Liver (tissue), 7 donors: ENCODE measurements at regions not wholly inside any gene's neighbourhood (a gene's known extent, or its start where the extent isn't known, plus 50 kb on each side); places are given as distances from the start of the nearest gene placed in this dataset.

Source experiments
- DNase-seq: peaks from one replicate; pipeline ENCODE4 v3.0.0-alpha.2; 2017; ENCODE audit warnings: low spot score
- H3K27ac ChIP-seq, 2 donors: one replicate each; pipeline ENCODE4 v1.7.0; 2013; ENCODE audit warnings: inconsistent platforms in 2 of 2, low read length in 2 of 2, control low read depth in 1 of 2, low read depth in 1 of 2, mild to moderate bottlenecking in 1 of 2
- H3K27me3 ChIP-seq, 4 donors: one replicate each; pipeline versions ENCODE4 v1.6.1 to v1.7.0; 2013; ENCODE audit warnings: low read length in 3 of 4, inconsistent platforms in 1 of 4, mild to moderate bottlenecking in 1 of 4, moderate library complexity in 1 of 4; ENCODE audit not compliant: control insufficient read depth in 4 of 4, insufficient read depth in 4 of 4
- H3K36me3 ChIP-seq, 4 donors: one replicate each; pipeline versions ENCODE4 v1.6.1 to v1.7.0; 2013; ENCODE audit warnings: low read length in 3 of 4, mild to moderate bottlenecking in 3 of 4, low read depth in 1 of 4, moderate library complexity in 1 of 4; ENCODE audit not compliant: control insufficient read depth in 4 of 4, insufficient read depth in 3 of 4
- H3K4me1 ChIP-seq, 4 donors: one replicate each; pipeline versions ENCODE4 v1.6.1 to v1.7.0; 2013; ENCODE audit warnings: low read length in 3 of 4, mild to moderate bottlenecking in 3 of 4, moderate library complexity in 1 of 4; ENCODE audit not compliant: control insufficient read depth in 4 of 4, insufficient read depth in 4 of 4
- H3K4me3 ChIP-seq, 3 donors: one replicate each; pipeline versions ENCODE4 v1.6.1 to v1.7.0; 2013; ENCODE audit warnings: low read length in 3 of 3, control low read depth in 1 of 3, low read depth in 1 of 3, mild to moderate bottlenecking in 1 of 3
- H3K9ac ChIP-seq, 2 donors: one replicate each; pipeline ENCODE4 v1.7.0; 2013; ENCODE audit warnings: low read length in 2 of 2, mild to moderate bottlenecking in 2 of 2, moderate library complexity in 2 of 2, control low read depth in 1 of 2, low read depth in 1 of 2
- H3K9me3 ChIP-seq, 4 donors: one replicate each; pipeline versions ENCODE4 v1.6.1 to v1.7.0; 2013; ENCODE audit warnings: low read length in 3 of 4; ENCODE audit not compliant: control insufficient read depth in 4 of 4
- EGR1 ChIP-seq, 2 donors: IDR thresholded peaks; 2 replicates each; pipeline ENCODE4 v1.6.1; 2016 to 2018; ENCODE audit warnings: antibody characterized with exemption in 2 of 2, low read depth in 2 of 2
- FOXA2 ChIP-seq: IDR thresholded peaks from 2 replicates; pipeline ENCODE4 v1.6.1; 2016; ENCODE audit warnings: antibody characterized with exemption
- GABPA ChIP-seq, 2 donors: IDR thresholded peaks in 1 of 2; conservative IDR thresholded peaks in 1 of 2; 2 replicates each; pipeline ENCODE4 v1.6.1; 2016; ENCODE audit warnings: antibody characterized with exemption in 2 of 2, mild to moderate bottlenecking in 1 of 2, moderate library complexity in 1 of 2
- HNF4A ChIP-seq, 2 donors: conservative IDR thresholded peaks; 2 replicates each; pipeline ENCODE4 v1.6.1; 2016; ENCODE audit warnings: antibody characterized with exemption in 2 of 2, mild to moderate bottlenecking in 2 of 2
- HNF4G ChIP-seq: IDR thresholded peaks from 2 replicates; pipeline ENCODE4 v1.6.1; 2016; ENCODE audit warnings: antibody characterized with exemption
- JUND ChIP-seq, 2 donors: IDR thresholded peaks; 2 replicates each; pipeline ENCODE4 v1.6.1; 2016; ENCODE audit warnings: antibody characterized with exemption in 2 of 2
- NR2F2 ChIP-seq: IDR thresholded peaks from 2 replicates; pipeline ENCODE4 v1.6.1; 2016; ENCODE audit warnings: antibody characterized with exemption
- RAD21 ChIP-seq, 2 donors: IDR thresholded peaks; 2 replicates each; pipeline ENCODE4 v1.6.1; 2016; ENCODE audit warnings: antibody characterized with exemption in 2 of 2, mild to moderate bottlenecking in 2 of 2
- REST ChIP-seq: IDR thresholded peaks from 2 replicates; pipeline ENCODE4 v1.6.1; 2016; ENCODE audit warnings: antibody characterized with exemption, mild to moderate bottlenecking
- RXRA ChIP-seq, 2 donors: IDR thresholded peaks; 2 replicates each; pipeline ENCODE4 v1.6.1; 2017 to 2018; ENCODE audit warnings: antibody characterized with exemption in 2 of 2, mild to moderate bottlenecking in 1 of 2
- SP1 ChIP-seq: IDR thresholded peaks from 2 replicates; pipeline ENCODE4 v1.6.1; 2018; ENCODE audit warnings: antibody characterized with exemption, mild to moderate bottlenecking
- TAF1 ChIP-seq: conservative IDR thresholded peaks from 2 replicates; pipeline ENCODE4 v1.6.1; 2016; ENCODE audit warnings: antibody characterized with exemption, mild to moderate bottlenecking
- YY1 ChIP-seq: IDR thresholded peaks from 2 replicates; pipeline ENCODE4 v1.6.1; 2016; ENCODE audit warnings: antibody characterized with exemption, mild to moderate bottlenecking
- ZBTB33 ChIP-seq: IDR thresholded peaks from 2 replicates; pipeline ENCODE4 v1.6.1; 2016; ENCODE audit warnings: antibody characterized with exemption
- TF ChIP-seq, protein P1 (sequence below): IDR thresholded peaks from 2 replicates; pipeline ENCODE4 v1.6.1; 2016; ENCODE audit warnings: antibody characterized with exemption
- TF ChIP-seq, protein P2 (sequence below): IDR thresholded peaks from 2 replicates; pipeline ENCODE4 v1.6.1; 2016; ENCODE audit warnings: antibody characterized with exemption
- TF ChIP-seq, protein P3 (sequence below): fragments of 150-350 bp; IDR thresholded peaks from 2 replicates; pipeline ENCODE4 v1.5.1; 2017; ENCODE audit warnings: improper control_type of control experiment, low read depth, low read length; ENCODE audit not compliant: missing input control
- donor health status: healthy.
- donor health status: healthy.
- donor health status: healthy.
- donor health status: healthy.

- Histone ChIP-seq H3K9me3 (no peaks in the 10 kb centered on the region), H3K36me3 (no peaks in the 10 kb centered on the region), H3K9ac (no peak overlapping the region), H3K4me3 (no peak overlapping the region), H3K27me3 (no peaks in the 10 kb centered on the region), H3K4me1 (no peaks in the 10 kb centered on the region), H3K27ac (no peak overlapping the region)
- TF ChIP-seq NR2F2 (no peak), EGR1 (IDR thresholded peaks at IDR 0.05; ENCODE audit: low read depth in 2 of 2) (no peak), TAF1 (no peak), HNF4A (conservative IDR thresholded peaks at IDR 0.05) (no peak), RAD21 (IDR thresholded peaks at IDR 0.05) (no peak), FOXA2 (no peak), RXRA (IDR thresholded peaks at IDR 0.05) (no peak), YY1 (no peak), JUND (IDR thresholded peaks at IDR 0.05) (no peak), GABPA (IDR thresholded peaks at IDR 0.05 in 1 of 2, conservative IDR thresholded peaks at IDR 0.05 in 1 of 2) (no peak), HNF4G (no peak), ZBTB33 (no peak), REST (no peak), SP1 (no peak)
- TF ChIP-seq, protein P1, sequence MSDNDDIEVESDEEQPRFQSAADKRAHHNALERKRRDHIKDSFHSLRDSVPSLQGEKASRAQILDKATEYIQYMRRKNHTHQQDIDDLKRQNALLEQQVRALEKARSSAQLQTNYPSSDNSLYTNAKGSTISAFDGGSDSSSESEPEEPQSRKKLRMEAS, result no peak
- TF ChIP-seq, protein P2, sequence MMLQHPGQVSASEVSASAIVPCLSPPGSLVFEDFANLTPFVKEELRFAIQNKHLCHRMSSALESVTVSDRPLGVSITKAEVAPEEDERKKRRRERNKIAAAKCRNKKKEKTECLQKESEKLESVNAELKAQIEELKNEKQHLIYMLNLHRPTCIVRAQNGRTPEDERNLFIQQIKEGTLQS, result no peak
- TF ChIP-seq, protein P3, sequence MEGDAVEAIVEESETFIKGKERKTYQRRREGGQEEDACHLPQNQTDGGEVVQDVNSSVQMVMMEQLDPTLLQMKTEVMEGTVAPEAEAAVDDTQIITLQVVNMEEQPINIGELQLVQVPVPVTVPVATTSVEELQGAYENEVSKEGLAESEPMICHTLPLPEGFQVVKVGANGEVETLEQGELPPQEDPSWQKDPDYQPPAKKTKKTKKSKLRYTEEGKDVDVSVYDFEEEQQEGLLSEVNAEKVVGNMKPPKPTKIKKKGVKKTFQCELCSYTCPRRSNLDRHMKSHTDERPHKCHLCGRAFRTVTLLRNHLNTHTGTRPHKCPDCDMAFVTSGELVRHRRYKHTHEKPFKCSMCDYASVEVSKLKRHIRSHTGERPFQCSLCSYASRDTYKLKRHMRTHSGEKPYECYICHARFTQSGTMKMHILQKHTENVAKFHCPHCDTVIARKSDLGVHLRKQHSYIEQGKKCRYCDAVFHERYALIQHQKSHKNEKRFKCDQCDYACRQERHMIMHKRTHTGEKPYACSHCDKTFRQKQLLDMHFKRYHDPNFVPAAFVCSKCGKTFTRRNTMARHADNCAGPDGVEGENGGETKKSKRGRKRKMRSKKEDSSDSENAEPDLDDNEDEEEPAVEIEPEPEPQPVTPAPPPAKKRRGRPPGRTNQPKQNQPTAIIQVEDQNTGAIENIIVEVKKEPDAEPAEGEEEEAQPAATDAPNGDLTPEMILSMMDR, result no peak
- DNase-seq, result no peak
Measured at GRCh38 chr5:40391642-40392041, 288.1 kb upstream of the PTGER4 start.
